ENCODE measurements at regions not wholly inside any gene's neighbourhood (a gene's known extent, or its start where the extent isn't known, plus 50 kb on each side); places are given as distances from the start of the nearest gene placed in this dataset.

- TF ChIP-seq CTCF (optimal IDR thresholded peaks at IDR 0.05 in 1 of 3, IDR thresholded peaks at IDR 0.05 in 1 of 3, conservative IDR thresholded peaks at IDR 0.05 in 1 of 3; ENCODE audit: extremely low read depth in 1 of 3, insufficient read depth in 2 of 3, low read length in 3 of 3) (no peak), EZH2 (IDR thresholded peaks at IDR 0.05; ENCODE audit: low read length) (no peak)
These were observed 110.8 kb downstream of the MFSD1 start for GRCh38 chr3:158912621-158913020.
